H1 (cell line): ENCODE measurements at regions not wholly inside any gene's neighbourhood (a gene's known extent, or its start where the extent isn't known, plus 50 kb on each side); places are given as distances from the start of the nearest gene placed in this dataset.

Experiments used
- CTCF ChIA-PET: fragments of 300-600 bp; sonication (Branson Sonifier 250); formaldehyde crosslinking; loops from one replicate; lab custom pipeline; 2021; ENCODE audit not compliant: partially characterized antibody; lab: Charles Lee
- POLR2A ChIA-PET: fragments of 300-600 bp; sonication (Branson Sonifier 250); formaldehyde crosslinking; loops from one replicate; lab custom pipeline; 2021; ENCODE audit warnings: inconsistent platforms; ENCODE audit not compliant: partially characterized antibody; lab: Charles Lee
- DNase-seq, 2 experiments: peaks; one replicate each; pipeline versions ENCODE4 v3.0.0 to v3.0.0-alpha.2; 2010 to 2022; ENCODE audit warnings: low spot score in 2 of 2, low read depth in 1 of 2, mixed read lengths in 1 of 2
- FAIRE-seq: peaks from 2 replicates; lab custom pipeline; 2011; peaks lifted over from hg19 to GRCh38; lab: Jason Lieb, UNC
- H2AFZ ChIP-seq: 2 replicates; pipeline ENCODE4 v1.8.1; 2012; ENCODE audit warnings: low read length, inconsistent platforms
- H2AK5ac ChIP-seq: 2 replicates; pipeline ENCODE4 v1.6.1; 2013; ENCODE audit warnings: low read depth, low read length
- H2BK120ac ChIP-seq: replicated peaks from 2 replicates; pipeline ENCODE3; 2013; ENCODE audit warnings: low read depth, low read length, inconsistent platforms
- H2BK12ac ChIP-seq: 2 replicates; pipeline ENCODE4 v1.6.1; 2013; ENCODE audit warnings: low read depth, low read length
- H2BK15ac ChIP-seq: 2 replicates; pipeline ENCODE4 v1.6.1; 2013; ENCODE audit warnings: low read length
- H2BK20ac ChIP-seq: 2 replicates; pipeline ENCODE4 v1.6.1; 2013; ENCODE audit warnings: low read length
- H2BK5ac ChIP-seq: 2 replicates; pipeline ENCODE4 v1.6.1; 2013; ENCODE audit warnings: low read depth, low read length
- H3K14ac ChIP-seq: 2 replicates; pipeline ENCODE4 v1.6.1; 2013; ENCODE audit warnings: inconsistent platforms; ENCODE audit not compliant: insufficient read length
- H3K18ac ChIP-seq: 2 replicates; pipeline ENCODE4 v1.6.1; 2013; ENCODE audit warnings: low read length; ENCODE audit errors: extremely low read depth
- H3K23ac ChIP-seq: 2 replicates; pipeline ENCODE4 v1.6.1; 2013; ENCODE audit warnings: inconsistent platforms; ENCODE audit not compliant: insufficient read length
- H3K23me2 ChIP-seq: 2 replicates; pipeline ENCODE4 v1.6.1; 2013; ENCODE audit warnings: low read depth, low read length
- H3K27ac ChIP-seq: 2 replicates; pipeline ENCODE4 v1.6.1; 2011; ENCODE audit warnings: low read depth, low read length, inconsistent platforms
- H3K27me3 ChIP-seq, 4 experiments: replicated peaks in 1 of 4; 1 replicate in 1 of 4; 2 replicates in 3 of 4; pipeline versions ENCODE4 v1.6.1 to v1.8.1; 2011 to 2013; ENCODE audit warnings: low read length in 3 of 4, mild to moderate bottlenecking in 3 of 4, inconsistent platforms in 2 of 4, mixed read lengths in 2 of 4, moderate library complexity in 1 of 4; ENCODE audit not compliant: control insufficient read depth in 3 of 4, insufficient read depth in 3 of 4; ENCODE audit errors: extremely low read depth in 1 of 4
- H3K36me3 ChIP-seq, 4 experiments: 2 replicates each; pipeline versions ENCODE4 v1.6.1 to v1.8.1; 2011 to 2013; ENCODE audit warnings: mild to moderate bottlenecking in 4 of 4, low read length in 3 of 4, moderate library complexity in 2 of 4, control low read depth in 1 of 4, inconsistent platforms in 1 of 4; ENCODE audit not compliant: insufficient read depth in 4 of 4, control insufficient read depth in 2 of 4
- H3K4ac ChIP-seq: replicated peaks from 2 replicates; pipeline ENCODE3; 2013; ENCODE audit warnings: low read length, low read depth, mixed read lengths, inconsistent platforms; ENCODE audit not compliant: insufficient read length
- H3K4me1 ChIP-seq, 4 experiments: replicated peaks in 1 of 4; 1 replicate in 1 of 4; 2 replicates in 3 of 4; pipeline versions ENCODE4 v1.6.1 to v1.8.1; 2011 to 2013; ENCODE audit warnings: low read length in 3 of 4, inconsistent platforms in 2 of 4, mixed read lengths in 1 of 4; ENCODE audit not compliant: insufficient read depth in 4 of 4, control insufficient read depth in 3 of 4
- H3K4me2 ChIP-seq, 2 experiments: 2 replicates each; pipeline versions ENCODE4 v1.6.1 to v1.8.1; 2011 to 2013; ENCODE audit warnings: low read depth in 2 of 2, low read length in 2 of 2, control low read depth in 1 of 2, inconsistent platforms in 1 of 2, mild to moderate bottlenecking in 1 of 2; ENCODE audit not compliant: insufficient read depth in 1 of 2
- H3K4me3 ChIP-seq, 4 experiments: fragments of 200-600, 300-600 bp in 1 of 4; sonication (generic), shearing (Covaris generic), sonication (Bioruptor Twin) in 1 of 4; 2 replicates each; pipeline versions ENCODE4 v1.5.1 to v1.8.1; 2011 to 2016; ENCODE audit warnings: low read length in 4 of 4, low read depth in 3 of 4, control low read depth in 2 of 4, inconsistent platforms in 2 of 4, mild to moderate bottlenecking in 2 of 4, mixed read lengths in 1 of 4, moderate library complexity in 1 of 4; ENCODE audit not compliant: insufficient read depth in 2 of 4; ENCODE audit errors: extremely low read depth in 1 of 4
- H3K56ac ChIP-seq: replicated peaks from 2 replicates; pipeline ENCODE3; 2013; ENCODE audit warnings: low read depth, mild to moderate bottlenecking, mixed read lengths, low read length, inconsistent platforms; ENCODE audit not compliant: insufficient read length
- H3K79me1 ChIP-seq: 2 replicates; pipeline ENCODE4 v1.6.1; 2013; ENCODE audit warnings: low read depth, low read length, control low read depth
- H3K79me2 ChIP-seq, 2 experiments: 2 replicates each; pipeline versions ENCODE4 v1.6.1 to v1.8.1; 2012 to 2013; ENCODE audit warnings: low read length in 2 of 2, mild to moderate bottlenecking in 2 of 2, inconsistent platforms in 1 of 2; ENCODE audit not compliant: insufficient read depth in 2 of 2, control insufficient read depth in 1 of 2
- H3K9ac ChIP-seq, 4 experiments: replicated peaks in 1 of 4; 1 replicate in 1 of 4; 2 replicates in 3 of 4; pipeline versions ENCODE4 v1.6.1 to v1.8.1; 2011 to 2013; ENCODE audit warnings: low read depth in 3 of 4, low read length in 3 of 4, control low read depth in 2 of 4, mild to moderate bottlenecking in 2 of 4, moderate library complexity in 2 of 4, inconsistent platforms in 1 of 4; ENCODE audit errors: extremely low read depth in 1 of 4
- H3K9me3 ChIP-seq, 2 experiments: 2 replicates each; pipeline versions ENCODE4 v1.6.1 to v1.8.1; 2012 to 2013; ENCODE audit warnings: mild to moderate bottlenecking in 2 of 2, moderate library complexity in 2 of 2, control low read depth in 1 of 2, inconsistent platforms in 1 of 2, low read depth in 1 of 2, low read length in 1 of 2, mixed read lengths in 1 of 2; ENCODE audit not compliant: insufficient read depth in 2 of 2
- H4K20me1 ChIP-seq, 2 experiments: replicated peaks in 1 of 2; 2 replicates each; pipeline versions ENCODE3 to v1.8.1; 2011 to 2013; ENCODE audit warnings: inconsistent platforms in 2 of 2, low read length in 2 of 2, mild to moderate bottlenecking in 1 of 2; ENCODE audit not compliant: insufficient read depth in 2 of 2, control insufficient read depth in 1 of 2
- H4K5ac ChIP-seq: 2 replicates; pipeline ENCODE4 v1.6.1; 2013; ENCODE audit warnings: low read length, low read depth, mixed read lengths, inconsistent platforms; ENCODE audit not compliant: insufficient read length
- H4K8ac ChIP-seq: 2 replicates; pipeline ENCODE4 v1.8.0; 2013; ENCODE audit warnings: mild to moderate bottlenecking, moderate library complexity, low read length, inconsistent platforms; ENCODE audit not compliant: insufficient read depth; ENCODE audit errors: extremely low read depth
- H4K91ac ChIP-seq: replicated peaks from 2 replicates; pipeline ENCODE3; 2013; ENCODE audit warnings: low read length, mixed read lengths, inconsistent platforms; ENCODE audit not compliant: insufficient read length
- CEBPB ChIP-seq: IDR thresholded peaks from 2 replicates; pipeline ENCODE4 v1.6.1; 2012; ENCODE audit warnings: low read depth, low read length
- CHD1 ChIP-seq: IDR thresholded peaks from 2 replicates; pipeline ENCODE4 v1.6.1; 2012; ENCODE audit warnings: low read depth, low read length, improper control_type of control experiment
- FOSL1 ChIP-seq: IDR thresholded peaks from 2 replicates; pipeline ENCODE4 v1.6.1; 2011; ENCODE audit warnings: mild to moderate bottlenecking, low read depth, low read length, moderate library complexity; ENCODE audit not compliant: insufficient read depth
- GABPA ChIP-seq: IDR thresholded peaks from 2 replicates; pipeline ENCODE4 v1.6.1; 2011; ENCODE audit warnings: mild to moderate bottlenecking, low read length, moderate library complexity, borderline replicate concordance; ENCODE audit not compliant: insufficient read depth
- JUN ChIP-seq: IDR thresholded peaks from 2 replicates; pipeline ENCODE4 v1.6.1; 2011; ENCODE audit warnings: low read depth, mild to moderate bottlenecking, improper control_type of control experiment, low read length
- KDM1A ChIP-seq: fragments of 200-600, 300-600 bp; sonication (generic); IDR thresholded peaks from 2 replicates; pipeline ENCODE4 v1.7.1; 2016; ENCODE audit warnings: mild to moderate bottlenecking, low read length, borderline replicate concordance
- KDM5A ChIP-seq: fragments of 200-600 bp; IDR thresholded peaks from 2 replicates; pipeline ENCODE4 v1.7.1; 2012; ENCODE audit warnings: mild to moderate bottlenecking, low read length, inconsistent platforms, mixed read lengths
- POLR2A ChIP-seq, 2 experiments: IDR thresholded peaks; 1 replicate in 1 of 2; 2 replicates in 1 of 2; pipeline ENCODE4 v1.6.1; 2011; ENCODE audit warnings: low read depth in 2 of 2, low read length in 2 of 2, mild to moderate bottlenecking in 2 of 2; ENCODE audit errors: control extremely low read depth in 1 of 2
- POU5F1 ChIP-seq: IDR thresholded peaks from 2 replicates; pipeline ENCODE4 v1.6.1; 2011; ENCODE audit warnings: low read depth, mild to moderate bottlenecking, low read length, moderate library complexity
- SAP30 ChIP-seq: fragments of 300-600 bp; sonication (generic); IDR thresholded peaks from 2 replicates; pipeline ENCODE4 v1.7.1; 2012; ENCODE audit warnings: low read length, moderate library complexity, mild to moderate bottlenecking, inconsistent platforms; ENCODE audit not compliant: insufficient read depth, insufficient replicate concordance
- SIX5 ChIP-seq: IDR thresholded peaks from 2 replicates; pipeline ENCODE4 v1.6.1; 2011; ENCODE audit warnings: mild to moderate bottlenecking, low read depth, low read length
- SP2 ChIP-seq: IDR thresholded peaks from 2 replicates; pipeline ENCODE4 v1.6.1; 2012; ENCODE audit warnings: mild to moderate bottlenecking, low read length, inconsistent platforms
- TAF1 ChIP-seq: IDR thresholded peaks from 2 replicates; pipeline ENCODE4 v1.6.1; 2011; ENCODE audit warnings: mild to moderate bottlenecking, low read depth, low read length
- TEAD4 ChIP-seq: IDR thresholded peaks from 2 replicates; pipeline ENCODE4 v1.6.1; 2012; ENCODE audit warnings: low read depth, low read length, inconsistent platforms, mixed read lengths
- YY1 ChIP-seq: IDR thresholded peaks from 2 replicates; pipeline ENCODE4 v1.6.1; 2011; ENCODE audit warnings: low read depth, mild to moderate bottlenecking, low read length
- TF ChIP-seq, protein P1 (sequence below): IDR thresholded peaks from 2 replicates; pipeline ENCODE4 v1.6.1; 2012; ENCODE audit warnings: inconsistent platforms
- TF ChIP-seq, protein P2 (sequence below): IDR thresholded peaks from 2 replicates; pipeline ENCODE4 v1.6.1; 2011; ENCODE audit warnings: low read length, improper control_type of control experiment

GRCh38 chr2:160680294-160680693 lies 186.7 kb upstream of the RBMS1 start:
- Histone ChIP-seq H3K4me2 (no peak overlapping the region), H3K79me1 (no peaks in the 10 kb centered on the region), H3K9me3 (no peaks in the 10 kb centered on the region), H3K23ac (no peak overlapping the region), H2BK120ac (no peak overlapping the region), H2BK15ac (no peak overlapping the region), H3K36me3 (no peaks in the 10 kb centered on the region), H3K27ac (no peak overlapping the region), H2AK5ac (no peak overlapping the region), H3K4me1 (no peaks in the 10 kb centered on the region), H3K4me3 (no peak overlapping the region), H3K79me2 (no peaks in the 10 kb centered on the region), H4K20me1 (no peaks in the 10 kb centered on the region), H3K56ac (no peak overlapping the region), H3K14ac (no peak overlapping the region), H2AFZ (no peak overlapping the region), H2BK20ac (no peak overlapping the region), H2BK12ac (no peak overlapping the region), H3K23me2 (no peaks in the 10 kb centered on the region; the same call in 1 of the 2 replicates), H3K4ac (no peak overlapping the region), H3K9ac (no peak overlapping the region), H4K8ac (no peak overlapping the region), H2BK5ac (no peak overlapping the region), H3K27me3 (no peaks in the 10 kb centered on the region), H4K5ac (no peak overlapping the region), H3K18ac (no peak overlapping the region), H4K91ac (no peak overlapping the region)
- FAIRE-seq, result no peak
- DNase-seq, result no peak
- ChIA-PET CTCF (interaction anchor here (0.6 kb wide), 1 partner anchor 326 kb away, joined by 3 read pairs; no protein-coding TSS in a partner anchor), POLR2A (no interaction called here)
- no peak for TF ChIP-seq TAF1
- TF ChIP-seq CEBPB, result no peak
- no peak for TF ChIP-seq SAP30
- no peak for TF ChIP-seq KDM1A
- no peak for TF ChIP-seq KDM5A
- TF ChIP-seq JUN, result no peak
- TF ChIP-seq SP2, result no peak
- no peak for TF ChIP-seq TEAD4
- TF ChIP-seq POU5F1, result no peak
- no peak for TF ChIP-seq YY1
- no peak for TF ChIP-seq GABPA
- TF ChIP-seq SIX5, result no peak
- no peak for TF ChIP-seq FOSL1
- TF ChIP-seq CHD1, result no peak
- TF ChIP-seq, protein P1, sequence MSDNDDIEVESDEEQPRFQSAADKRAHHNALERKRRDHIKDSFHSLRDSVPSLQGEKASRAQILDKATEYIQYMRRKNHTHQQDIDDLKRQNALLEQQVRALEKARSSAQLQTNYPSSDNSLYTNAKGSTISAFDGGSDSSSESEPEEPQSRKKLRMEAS, result no peak
- no peak for TF ChIP-seq POLR2A (IDR thresholded peaks at IDR 0.05; ENCODE audit: control extremely low read depth in 1 of 2, low read depth in 2 of 2, low read length in 2 of 2)
- TF ChIP-seq, protein P2, sequence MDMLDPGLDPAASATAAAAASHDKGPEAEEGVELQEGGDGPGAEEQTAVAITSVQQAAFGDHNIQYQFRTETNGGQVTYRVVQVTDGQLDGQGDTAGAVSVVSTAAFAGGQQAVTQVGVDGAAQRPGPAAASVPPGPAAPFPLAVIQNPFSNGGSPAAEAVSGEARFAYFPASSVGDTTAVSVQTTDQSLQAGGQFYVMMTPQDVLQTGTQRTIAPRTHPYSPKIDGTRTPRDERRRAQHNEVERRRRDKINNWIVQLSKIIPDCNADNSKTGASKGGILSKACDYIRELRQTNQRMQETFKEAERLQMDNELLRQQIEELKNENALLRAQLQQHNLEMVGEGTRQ, result no peak
